B cell (primary cell): ENCODE measurements at regions not wholly inside any gene's neighbourhood (a gene's known extent, or its start where the extent isn't known, plus 50 kb on each side); places are given as distances from the start of the nearest gene placed in this dataset.

Experiments used
- CTCF ChIP-seq: fragments of 200-600 bp; IDR thresholded peaks from one replicate; pipeline ENCODE4 v1.8.0; 2022; ENCODE audit warnings: antibody characterized with exemption, mild to moderate bottlenecking
- EZH2 ChIP-seq: IDR thresholded peaks from 2 replicates; pipeline ENCODE4 v1.6.1; 2012; ENCODE audit warnings: borderline replicate concordance, low read depth, mild to moderate bottlenecking, moderate library complexity, low read length; ENCODE audit not compliant: insufficient read depth, poor library complexity, severe bottlenecking

DNA sequence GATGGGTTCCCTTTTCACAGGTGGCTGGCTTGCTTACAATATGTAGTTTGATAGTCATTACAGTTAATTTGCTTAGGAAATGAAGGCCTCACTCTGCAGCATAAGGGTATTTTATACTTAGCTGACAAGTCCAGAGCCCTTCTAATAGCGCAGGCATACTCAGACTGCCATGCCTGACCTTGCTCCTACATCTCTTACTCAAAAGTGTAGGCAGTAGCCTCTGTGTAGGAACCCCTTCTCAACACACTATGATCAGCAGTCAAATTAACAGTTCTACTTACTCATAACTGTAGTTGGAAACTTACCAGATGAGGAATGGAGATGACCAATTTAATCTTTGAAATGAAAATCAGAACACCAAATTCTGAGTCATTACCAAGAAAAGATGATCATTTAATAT is 373.5 kb downstream of the TBC1D32 start:
- TF ChIP-seq CTCF (no peak), EZH2 (no peak)
